Endothelial cell (in vitro differentiated cells): ENCODE measurements at regions not wholly inside any gene's neighbourhood (a gene's known extent, or its start where the extent isn't known, plus 50 kb on each side); places are given as distances from the start of the nearest gene placed in this dataset.

Experiments
- DNase-seq: peaks from one replicate; pipeline ENCODE4 v3.0.0; 2021; ENCODE audit warnings: low spot score
- H3K27ac Mint-ChIP-seq: one replicate; pipeline ENCODE4 v1.8.0; 2021; ENCODE audit warnings: mixed read lengths, inconsistent platforms; ENCODE audit not compliant: unreplicated experiment
- H3K27me3 Mint-ChIP-seq: one replicate; pipeline ENCODE4 v1.8.0; 2021; ENCODE audit warnings: mild to moderate bottlenecking, moderate library complexity, mixed read lengths, inconsistent platforms; ENCODE audit not compliant: unreplicated experiment
- H3K36me3 Mint-ChIP-seq: one replicate; pipeline ENCODE4 v1.8.0; 2021; ENCODE audit warnings: mild to moderate bottlenecking, low read depth, mixed read lengths, inconsistent platforms; ENCODE audit not compliant: unreplicated experiment
- H3K4me1 Mint-ChIP-seq: one replicate; pipeline ENCODE4 v1.8.0; 2021; ENCODE audit warnings: mild to moderate bottlenecking, mixed read lengths, inconsistent platforms; ENCODE audit not compliant: unreplicated experiment
- H3K4me3 Mint-ChIP-seq: one replicate; pipeline ENCODE4 v1.8.0; 2021; ENCODE audit warnings: mild to moderate bottlenecking, mixed read lengths, inconsistent platforms; ENCODE audit not compliant: unreplicated experiment
- H3K9me3 Mint-ChIP-seq: one replicate; pipeline ENCODE4 v1.8.0; 2021; ENCODE audit warnings: mixed read lengths, inconsistent platforms; ENCODE audit not compliant: unreplicated experiment
- TF ChIP-seq, protein P1 (sequence below): fragments of 200-600 bp; sonication (generic); IDR thresholded peaks from one replicate; pipeline ENCODE4 v1.5.0; 2021; ENCODE audit warnings: antibody characterized with exemption; ENCODE audit not compliant: unreplicated experiment

DNA sequence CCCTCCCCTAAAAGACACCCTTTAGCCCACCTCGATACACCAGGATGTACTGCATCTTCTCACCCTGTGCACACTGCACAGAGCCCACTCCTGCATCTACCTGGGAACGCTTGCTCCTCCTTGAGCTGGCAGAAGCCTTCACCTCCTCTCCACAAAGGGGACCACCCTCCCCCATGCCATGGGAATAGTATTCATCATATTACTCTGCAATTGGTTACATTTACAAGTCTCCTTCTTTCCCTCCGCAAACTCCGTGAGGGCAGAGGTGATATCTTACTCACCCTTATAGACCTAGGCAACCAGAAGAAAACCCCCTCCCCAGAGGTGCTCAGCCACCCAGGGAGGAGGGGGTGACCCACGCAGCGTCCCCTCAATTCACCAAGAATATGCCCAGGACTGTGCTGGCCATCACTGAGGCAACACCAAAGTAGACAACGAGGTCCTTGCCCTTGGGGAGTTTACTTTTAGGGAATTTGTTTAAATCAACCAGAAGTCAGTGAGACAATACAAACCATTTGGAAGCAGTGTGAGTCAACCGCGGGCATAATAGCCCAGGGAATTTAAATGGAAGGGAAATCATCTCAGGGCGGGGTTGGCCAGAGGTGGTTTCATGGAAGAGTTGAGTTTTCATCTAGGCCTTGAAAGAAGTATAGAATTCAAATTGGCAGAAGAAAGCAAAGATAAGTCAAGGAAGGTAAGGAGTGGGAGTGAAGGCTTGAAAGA lies 214.5 kb downstream of the BARX2 start:
- Mint-ChIP-seq H3K9me3 (no peaks in the 10 kb centered on the region), H3K4me3 (no peak overlapping the region), H3K36me3 (no peaks in the 10 kb centered on the region), H3K27me3 (no peaks in the 10 kb centered on the region), H3K27ac (no peak overlapping the region), H3K4me1 (no peaks in the 10 kb centered on the region)
- TF ChIP-seq, protein P1, sequence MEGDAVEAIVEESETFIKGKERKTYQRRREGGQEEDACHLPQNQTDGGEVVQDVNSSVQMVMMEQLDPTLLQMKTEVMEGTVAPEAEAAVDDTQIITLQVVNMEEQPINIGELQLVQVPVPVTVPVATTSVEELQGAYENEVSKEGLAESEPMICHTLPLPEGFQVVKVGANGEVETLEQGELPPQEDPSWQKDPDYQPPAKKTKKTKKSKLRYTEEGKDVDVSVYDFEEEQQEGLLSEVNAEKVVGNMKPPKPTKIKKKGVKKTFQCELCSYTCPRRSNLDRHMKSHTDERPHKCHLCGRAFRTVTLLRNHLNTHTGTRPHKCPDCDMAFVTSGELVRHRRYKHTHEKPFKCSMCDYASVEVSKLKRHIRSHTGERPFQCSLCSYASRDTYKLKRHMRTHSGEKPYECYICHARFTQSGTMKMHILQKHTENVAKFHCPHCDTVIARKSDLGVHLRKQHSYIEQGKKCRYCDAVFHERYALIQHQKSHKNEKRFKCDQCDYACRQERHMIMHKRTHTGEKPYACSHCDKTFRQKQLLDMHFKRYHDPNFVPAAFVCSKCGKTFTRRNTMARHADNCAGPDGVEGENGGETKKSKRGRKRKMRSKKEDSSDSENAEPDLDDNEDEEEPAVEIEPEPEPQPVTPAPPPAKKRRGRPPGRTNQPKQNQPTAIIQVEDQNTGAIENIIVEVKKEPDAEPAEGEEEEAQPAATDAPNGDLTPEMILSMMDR: no peak
- no peak for DNase-seq

DNA sequence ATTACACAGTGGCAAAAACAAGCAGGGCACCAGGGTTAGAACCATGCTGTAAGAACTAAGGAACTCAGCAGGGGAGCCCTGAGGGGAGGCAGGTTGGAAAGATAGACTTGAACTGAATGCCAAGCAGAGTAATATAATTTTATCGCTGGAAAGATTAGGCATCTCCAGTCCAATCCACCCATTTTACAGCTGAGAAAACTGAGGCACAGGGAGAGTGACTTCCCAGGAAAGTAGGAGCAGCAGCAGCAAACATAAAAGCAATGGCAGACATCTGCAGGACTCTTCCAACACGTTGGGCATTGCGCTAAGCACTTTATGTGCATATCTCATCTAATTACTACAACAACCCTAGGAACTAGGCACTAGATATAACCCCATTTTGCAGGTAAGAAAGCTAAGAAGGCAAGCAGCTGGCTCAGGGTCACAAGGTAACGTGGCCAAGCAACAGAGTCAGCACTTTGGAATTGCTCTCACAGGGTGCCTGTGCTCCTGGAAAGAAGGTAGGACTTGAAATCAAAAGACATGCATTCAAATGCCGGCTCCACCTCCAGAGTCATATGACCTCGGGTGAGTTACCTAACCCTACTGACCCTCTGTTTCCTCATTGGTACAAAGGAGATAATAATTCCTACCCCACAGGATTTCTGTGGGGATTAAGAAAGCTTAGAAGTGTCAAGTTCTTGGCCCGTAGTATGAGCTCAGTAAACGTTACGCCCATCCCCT lies 215.3 kb downstream of the BARX2 start:
- no peak overlapping the region for H3K4me3 Mint-ChIP-seq
- DNase-seq: no peak
- H3K36me3 Mint-ChIP-seq: no peaks in the 10 kb centered on the region
- H3K27me3 Mint-ChIP-seq: no peaks in the 10 kb centered on the region
- no peaks in the 10 kb centered on the region for H3K9me3 Mint-ChIP-seq
- TF ChIP-seq, protein P1: no peak
- H3K4me1 Mint-ChIP-seq: no peaks in the 10 kb centered on the region
- H3K27ac Mint-ChIP-seq: no peak overlapping the region

DNA sequence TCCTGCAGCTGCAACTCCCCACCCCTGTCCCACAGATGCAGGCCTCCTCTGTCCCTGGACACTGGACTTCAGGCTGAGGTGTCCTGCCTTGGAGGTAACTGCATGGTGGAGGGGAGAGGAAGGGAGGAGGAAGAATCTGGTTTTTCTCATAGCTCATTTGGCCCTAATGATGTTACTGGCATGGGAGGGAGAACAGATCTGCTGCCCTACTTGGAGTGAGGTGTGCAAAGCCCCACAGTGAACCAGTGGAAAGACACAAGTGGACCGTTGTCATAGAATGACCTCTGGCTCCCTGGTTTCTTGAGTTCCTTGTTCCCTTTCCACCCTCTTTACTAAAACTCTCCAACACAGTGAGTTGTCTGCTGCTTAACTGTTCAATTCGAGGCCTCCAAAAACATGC lies 215.9 kb downstream of the BARX2 start:
- Mint-ChIP-seq H3K4me3 (no peak overlapping the region), H3K27me3 (no peaks in the 10 kb centered on the region)

DNA sequence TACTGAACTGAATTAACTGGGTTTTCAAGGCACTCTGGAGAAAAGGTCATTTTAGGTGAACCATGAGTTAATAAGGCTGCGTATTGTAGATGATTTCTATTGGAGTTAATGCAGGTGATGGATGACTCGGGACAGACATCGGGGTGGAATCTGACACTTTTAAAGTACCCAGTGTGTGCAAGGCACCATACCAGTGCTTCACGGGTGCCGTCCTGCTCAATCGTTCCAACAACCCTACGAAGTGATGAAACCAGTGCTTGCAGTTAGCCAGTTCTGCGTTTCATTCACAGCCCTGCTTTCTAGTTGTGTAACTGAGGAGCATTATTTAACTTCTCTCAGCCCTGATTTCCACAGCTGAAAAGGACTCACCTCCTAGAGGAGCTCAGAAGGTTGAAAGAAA lies 216.5 kb downstream of the BARX2 start:
- TF ChIP-seq, protein P1: no peak
- Mint-ChIP-seq H3K4me3 (no peak overlapping the region), H3K9me3 (no peaks in the 10 kb centered on the region), H3K27me3 (no peaks in the 10 kb centered on the region), H3K4me1 (no peaks in the 10 kb centered on the region), H3K36me3 (no peaks in the 10 kb centered on the region), H3K27ac (no peak overlapping the region)
- DNase-seq: no peak

More for the DNA sequence above, 215.9 kb downstream of the BARX2 start:
- no peaks in the 10 kb centered on the region for H3K36me3 Mint-ChIP-seq
- no peak overlapping the region for H3K27ac Mint-ChIP-seq
- DNase-seq: no peak
- no peaks in the 10 kb centered on the region for H3K9me3 Mint-ChIP-seq
- H3K4me1 Mint-ChIP-seq: no peaks in the 10 kb centered on the region
- TF ChIP-seq, protein P1: no peak

DNA sequence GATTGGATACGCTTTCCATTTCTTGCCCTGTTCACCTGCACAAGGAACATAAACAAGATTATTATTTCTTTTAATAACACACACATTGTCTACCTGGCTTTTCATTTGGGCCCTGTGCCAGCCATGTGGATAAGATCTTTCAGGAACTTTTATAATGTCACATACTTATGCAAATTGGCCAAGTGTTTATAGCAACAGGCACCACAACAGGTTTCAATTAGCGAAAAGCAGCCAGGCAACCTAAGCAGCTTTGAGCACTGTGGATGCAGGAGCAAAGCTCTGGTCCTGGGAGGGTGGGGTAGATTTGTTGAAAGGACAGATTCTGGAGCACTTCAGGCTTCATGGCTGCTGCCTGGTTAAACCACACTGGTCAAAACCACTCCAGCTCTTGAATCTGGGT lies 217.4 kb downstream of the BARX2 start:
- Mint-ChIP-seq H3K27me3 (no peaks in the 10 kb centered on the region), H3K27ac (no peak overlapping the region), H3K4me3 (no peak overlapping the region), H3K36me3 (no peaks in the 10 kb centered on the region), H3K4me1 (no peaks in the 10 kb centered on the region), H3K9me3 (no peaks in the 10 kb centered on the region)
- no peak for DNase-seq
- TF ChIP-seq, protein P1: no peak
